Right renal pelvis (tissue), 4 donors: ENCODE measurements at regions not wholly inside any gene's neighbourhood (a gene's known extent, or its start where the extent isn't known, plus 50 kb on each side); places are given as distances from the start of the nearest gene placed in this dataset.

Source experiments
- DNase-seq, 4 donors: peaks; one replicate each; pipeline ENCODE4 v3.0.0-alpha.2; 2013; ENCODE audit warnings: low read depth in 4 of 4, low spot score in 3 of 4, missing footprints in 1 of 4

- no peak for DNase-seq
These were observed 209.4 kb downstream of the SP3 start for GRCh38 chr2:173755798-173756197.

GRCh38 chr2:173759959-173760358 lies 205.2 kb downstream of the SP3 start:
- DNase-seq, result no peak

GRCh38 chr2:173760553-173760952 lies 204.6 kb downstream of the SP3 start:
- DNase-seq, result no peak

- no peak for DNase-seq
These were observed 203.5 kb downstream of the SP3 start for GRCh38 chr2:173761603-173762119.

GRCh38 chr2:173762221-173762620 lies 203.0 kb downstream of the SP3 start:
- DNase-seq, result no peak

GRCh38 chr2:173762864-173763263 lies 202.3 kb downstream of the SP3 start:
- no peak for DNase-seq

- DNase-seq, result no peak
These were observed 201.5 kb downstream of the SP3 start for GRCh38 chr2:173763641-173764040.

GRCh38 chr2:173764094-173764493 lies 201.1 kb downstream of the SP3 start:
- DNase-seq, result no peak

GRCh38 chr2:173766537-173767289 lies 198.5 kb downstream of the SP3 start:
- DNase-seq, result no peak

- DNase-seq, result no peak
These were observed 194.1 kb downstream of the SP3 start for GRCh38 chr2:173770947-173771678.

- DNase-seq, result no peak
These were observed 193.0 kb downstream of the SP3 start for GRCh38 chr2:173772205-173772604.

GRCh38 chr2:173773076-173773475 lies 192.1 kb downstream of the SP3 start:
- DNase-seq, result no peak

- no peak for DNase-seq
These were observed 189.7 kb downstream of the SP3 start for GRCh38 chr2:173775440-173775839.

GRCh38 chr2:173782681-173783080 lies 182.5 kb downstream of the SP3 start:
- DNase-seq, result no peak

GRCh38 chr2:173783382-173783781 lies 181.8 kb downstream of the SP3 start:
- no peak for DNase-seq

GRCh38 chr2:173785813-173786212 lies 179.4 kb downstream of the SP3 start:
- no peak for DNase-seq

- DNase-seq, result no peak
These were observed 173.7 kb downstream of the SP3 start for GRCh38 chr2:173791502-173791901.

GRCh38 chr2:173792166-173792565 lies 173.0 kb downstream of the SP3 start:
- DNase-seq, result no peak

- DNase-seq, result no peak
These were observed 172.4 kb downstream of the SP3 start for GRCh38 chr2:173792741-173793140.

GRCh38 chr2:173793709-173794565 lies 171.2 kb downstream of the SP3 start:
- no peak for DNase-seq
